GM12878 (cell line): ENCODE measurements at regions not wholly inside any gene's neighbourhood (a gene's known extent, or its start where the extent isn't known, plus 50 kb on each side); places are given as distances from the start of the nearest gene placed in this dataset.

Experiments used
- ATAC-seq: fragments of 200-7000 bp; cut with Tn5 transposase; 3 replicates; pipeline ENCODE4 v1.9.1; 2020; ENCODE audit warnings: mild to moderate bottlenecking, moderate library complexity
- BruUV-seq: library from RNA; stranded (reverse); fragments of 400-500 nt; replicated peaks from 2 replicates; lab custom pipeline; 2021; lab: Mats Ljungman, UMichigan
- CTCF ChIA-PET: fragments of 300-600 bp; sonication (Branson Sonifier 250); formaldehyde crosslinking; extraction: SDS; loops from one replicate; lab custom pipeline; 2021; ENCODE audit warnings: inconsistent platforms; lab: Yijun Ruan, JAX
- POLR2A ChIA-PET: fragments of 350-600 bp; formaldehyde crosslinking; extraction: SDS; loops from one replicate; lab custom pipeline; 2021; ENCODE audit warnings: inconsistent platforms; lab: Charles Lee
- RAD21 ChIA-PET: fragments of 300-600 bp; sonication (Branson Sonifier 250); formaldehyde crosslinking; loops from one replicate; lab custom pipeline; 2023; ENCODE audit warnings: antibody characterized with exemption; ENCODE audit not compliant: unreplicated experiment; lab: Charles Lee
- SMC1A ChIA-PET: fragments of 300-600 bp; sonication (Branson Sonifier 250); formaldehyde crosslinking; loops from one replicate; lab custom pipeline; 2023; ENCODE audit not compliant: unreplicated experiment, uncharacterized antibody; lab: Charles Lee
- DNase-seq: peaks from one replicate; pipeline ENCODE4 v3.0.0-alpha.2; 2011; ENCODE audit warnings: low read depth, low spot score
- FAIRE-seq: peaks from 3 replicates; lab custom pipeline; 2011; peaks lifted over from hg19 to GRCh38; lab: Jason Lieb, UNC
- H2AFZ ChIP-seq: 2 replicates; pipeline ENCODE4 v1.6.0; 2011; ENCODE audit warnings: low read depth, low read length, control low read depth; ENCODE audit not compliant: control insufficient read depth
- H3K27ac ChIP-seq: 2 replicates; pipeline ENCODE4 v1.5.1; 2011; ENCODE audit warnings: control low read depth; ENCODE audit not compliant: control insufficient read depth, insufficient read depth
- H3K27me3 ChIP-seq, 2 experiments: replicated peaks in 1 of 2; 2 replicates each; pipeline versions ENCODE4 v1.6.0 to v1.6.1; 2011; ENCODE audit warnings: low read length in 1 of 2; ENCODE audit not compliant: control insufficient read depth in 2 of 2, insufficient read depth in 2 of 2
- H3K36me3 ChIP-seq, 2 experiments: 2 replicates each; pipeline ENCODE4 v1.5.1; 2011; ENCODE audit warnings: low read length in 1 of 2; ENCODE audit not compliant: control insufficient read depth in 2 of 2, insufficient read depth in 2 of 2
- H3K4me1 ChIP-seq: 2 replicates; pipeline ENCODE4 v1.6.1; 2011; ENCODE audit warnings: mild to moderate bottlenecking, low read length, moderate library complexity, mixed read lengths; ENCODE audit not compliant: control insufficient read depth, insufficient read depth
- H3K4me2 ChIP-seq: 2 replicates; pipeline ENCODE4 v1.6.0; 2011; ENCODE audit warnings: control low read depth; ENCODE audit not compliant: control insufficient read depth, insufficient read depth
- H3K4me3 ChIP-seq: fragments of 200-600 bp; sonication (generic); 2 replicates; pipeline ENCODE4 v1.5.1; 2016
- H3K79me2 ChIP-seq: 2 replicates; pipeline ENCODE4 v1.6.0; 2011; ENCODE audit warnings: low read length; ENCODE audit not compliant: control insufficient read depth, insufficient read depth
- H3K9ac ChIP-seq: 2 replicates; pipeline ENCODE4 v1.8.0; 2011; ENCODE audit warnings: low read length, control low read depth, mixed read lengths; ENCODE audit not compliant: control insufficient read depth, insufficient read depth
- H3K9me3 ChIP-seq: replicated peaks from 3 replicates; pipeline ENCODE4 v1.5.1; 2011; ENCODE audit warnings: mild to moderate bottlenecking, low read length; ENCODE audit not compliant: control insufficient read depth, insufficient read depth
- H4K20me1 ChIP-seq: 2 replicates; pipeline ENCODE4 v1.6.0; 2011; ENCODE audit not compliant: control insufficient read depth, insufficient read depth
- CHD4 ChIP-seq: fragments of 200-600 bp; sonication (generic); IDR thresholded peaks from 2 replicates; pipeline ENCODE4 v1.6.1; 2016; ENCODE audit warnings: mild to moderate bottlenecking
- EP300 ChIP-seq, 2 experiments: fragments of 150-350 bp in 1 of 2; IDR thresholded peaks; 2 replicates each; pipeline ENCODE4 v1.6.1; 2011 to 2012; ENCODE audit warnings: low read depth in 2 of 2, low read length in 2 of 2, borderline replicate concordance in 1 of 2, improper control_type of control experiment in 1 of 2, inconsistent platforms in 1 of 2; ENCODE audit not compliant: control insufficient read depth in 1 of 2
- NFYA ChIP-seq: IDR thresholded peaks from 2 replicates; pipeline ENCODE4 v1.6.1; 2011; ENCODE audit warnings: low read depth, mild to moderate bottlenecking, low read length, improper control_type of control experiment, borderline replicate concordance
- REST ChIP-seq: IDR thresholded peaks from 2 replicates; pipeline ENCODE4 v1.6.1; 2012; ENCODE audit warnings: mild to moderate bottlenecking, low read depth, low read length
- STAT3 ChIP-seq: IDR thresholded peaks from 2 replicates; pipeline ENCODE4 v1.6.1; 2011; ENCODE audit warnings: low read depth, low read length, improper control_type of control experiment
- ZNF384 ChIP-seq: IDR thresholded peaks from 2 replicates; pipeline ENCODE4 v1.6.1; 2012; ENCODE audit warnings: low read depth, mild to moderate bottlenecking, low read length, improper control_type of control experiment, borderline replicate concordance
- ZNF592 ChIP-seq: fragments of 450-650 bp; IDR thresholded peaks from 2 replicates; pipeline ENCODE4 v1.6.1; 2017; ENCODE audit warnings: mild to moderate bottlenecking, moderate library complexity
- WGBS: methylation state at CpG from one replicate; pipeline ENCODE4 v1.1.6; 2016; ENCODE audit warnings: low lambda C conversion rate; ENCODE audit not compliant: insufficient replicate concordance, insufficient coverage; ENCODE audit errors: missing lambda C conversion rate; 5-methylcytosine and 5-hydroxymethylcytosine counted together
- in situ Hi-C: fragments of 300-500 bp; cut with MboI; formaldehyde crosslinking; loops from 9 replicates; pipeline ENCODE4 v1.14.3; 2018; ENCODE audit warnings: mixed read lengths
- intact Hi-C: fragments of 100-400 bp; cut with micrococcal nuclease; formaldehyde crosslinking; loops from one replicate; pipeline ENCODE4 v1.14.2; 2022; ENCODE audit not compliant: unreplicated experiment
- TF ChIP-seq, protein P1 (sequence below): IDR thresholded peaks from 2 replicates; pipeline ENCODE4 v1.6.1; 2012; ENCODE audit warnings: low read depth, low read length, improper control_type of control experiment

DNA sequence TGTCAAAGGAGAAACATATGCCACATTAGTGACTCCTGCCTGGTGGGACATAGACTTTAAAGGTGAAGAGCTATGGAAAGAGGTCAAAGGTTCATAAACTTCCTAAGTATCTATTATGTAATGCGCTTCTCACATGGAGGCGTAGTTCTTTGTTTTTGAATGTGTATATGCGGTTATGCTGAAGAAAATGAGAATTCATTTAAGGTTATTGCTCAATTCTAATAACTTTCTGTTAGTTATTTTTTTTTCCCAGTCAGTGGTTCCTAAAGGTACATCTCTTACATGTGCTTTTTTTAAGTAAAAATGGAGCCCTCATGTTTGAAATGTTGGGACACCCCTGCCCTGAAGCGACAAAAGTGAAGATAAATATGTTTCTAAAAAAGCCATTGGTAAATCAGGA, 156.2 kb downstream of the SPATA31D1 start (continued):
- TF ChIP-seq ZNF592: no peak
- TF ChIP-seq NFYA: no peak
- TF ChIP-seq REST: no peak
- TF ChIP-seq CHD4: no peak

GRCh38 chr9:82146677-82147076, 158.1 kb downstream of the SPATA31D1 start:
- H3K79me2 ChIP-seq: no peaks in the 10 kb centered on the region
- H3K36me3 ChIP-seq: no peaks in the 10 kb centered on the region
- no peak for DNase-seq
- ChIA-PET SMC1A (interaction anchor here (0.6 kb wide), 1 partner anchor 42 kb away, joined by 3 read pairs; no protein-coding TSS in a partner anchor), POLR2A (no interaction called here), RAD21 (no interaction called here), CTCF (no interaction called here)
- H4K20me1 ChIP-seq: no peaks in the 10 kb centered on the region
- no peak overlapping the region for H3K27ac ChIP-seq
- H3K4me2 ChIP-seq: no peak overlapping the region
- no TSS peak for BruUV-seq
- intact Hi-C loops: no loop called here
- H3K9ac ChIP-seq: no peak overlapping the region
- H2AFZ ChIP-seq: no peak overlapping the region
- ATAC-seq: no peak
- no peaks in the 10 kb centered on the region for H3K4me1 ChIP-seq
- no peaks in the 10 kb centered on the region for H3K9me3 ChIP-seq
- no peak for FAIRE-seq
- H3K27me3 ChIP-seq: no peaks in the 10 kb centered on the region
- 15% methylated on average over 4 of the region's 4 CpGs for WGBS
- in situ Hi-C loops: no loop called here
- H3K4me3 ChIP-seq: no peak overlapping the region
- TF ChIP-seq, protein P1, sequence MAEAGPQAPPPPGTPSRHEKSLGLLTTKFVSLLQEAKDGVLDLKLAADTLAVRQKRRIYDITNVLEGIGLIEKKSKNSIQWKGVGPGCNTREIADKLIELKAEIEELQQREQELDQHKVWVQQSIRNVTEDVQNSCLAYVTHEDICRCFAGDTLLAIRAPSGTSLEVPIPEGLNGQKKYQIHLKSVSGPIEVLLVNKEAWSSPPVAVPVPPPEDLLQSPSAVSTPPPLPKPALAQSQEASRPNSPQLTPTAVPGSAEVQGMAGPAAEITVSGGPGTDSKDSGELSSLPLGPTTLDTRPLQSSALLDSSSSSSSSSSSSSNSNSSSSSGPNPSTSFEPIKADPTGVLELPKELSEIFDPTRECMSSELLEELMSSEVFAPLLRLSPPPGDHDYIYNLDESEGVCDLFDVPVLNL: no peak
- TF ChIP-seq ZNF384: no peak
- TF ChIP-seq EP300 (IDR thresholded peaks at IDR 0.05; ENCODE audit: borderline replicate concordance in 1 of 2, control insufficient read depth in 1 of 2, low read depth in 2 of 2, low read length in 2 of 2): no peak
- TF ChIP-seq STAT3: no peak
- TF ChIP-seq ZNF592: no peak
